GM21423 (cell line): ENCODE measurements at regions not wholly inside any gene's neighbourhood (a gene's known extent, or its start where the extent isn't known, plus 50 kb on each side); places are given as distances from the start of the nearest gene placed in this dataset.

ENCODE experiments used
- ATAC-seq: cut with Tn5 transposase; IDR thresholded peaks from one replicate; pipeline ENCODE4 v1.9.1; 2021; ENCODE audit warnings: mild to moderate bottlenecking, moderate library complexity; ENCODE audit not compliant: unreplicated experiment

DNA sequence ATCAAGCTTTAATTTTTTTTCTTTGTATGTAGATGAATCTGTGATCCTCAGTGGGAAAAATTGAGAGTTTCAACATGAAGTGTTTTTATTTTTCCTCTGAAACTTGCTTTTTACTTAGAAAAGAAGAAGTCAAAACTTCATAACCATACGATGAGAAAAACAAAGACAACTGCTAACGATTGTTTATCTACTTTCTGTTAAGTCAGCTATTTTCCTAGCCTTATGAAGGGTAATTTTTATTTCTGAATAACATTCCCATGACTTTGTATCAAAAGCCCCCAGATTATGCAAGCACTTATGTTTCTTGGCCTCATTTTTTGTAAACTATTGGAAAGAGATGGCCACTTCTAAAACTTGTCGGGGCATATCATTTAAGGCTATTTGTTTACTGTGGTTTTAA is 645.1 kb upstream of the PRKX start:
- no peak for ATAC-seq

DNA sequence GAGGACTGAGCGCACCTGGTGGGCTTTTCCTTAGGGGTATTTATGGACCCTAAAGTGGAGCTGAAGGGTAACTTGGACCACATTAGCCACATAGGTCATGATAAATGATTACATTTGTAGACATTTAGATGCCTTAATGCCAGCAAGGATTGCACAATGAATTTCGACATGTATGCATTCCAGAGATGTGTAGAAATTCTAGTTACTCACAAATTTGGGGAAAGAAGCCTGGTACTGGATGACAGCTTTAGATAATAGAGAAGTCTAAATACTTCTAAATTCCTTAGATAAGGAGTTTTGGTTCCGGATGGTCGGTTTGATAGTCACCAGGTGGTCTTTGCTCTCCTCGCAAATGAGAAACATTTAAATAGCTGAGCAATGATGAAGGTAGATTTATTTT is 609.5 kb upstream of the PRKX start:
- no peak for ATAC-seq

- no peak for ATAC-seq
These were observed 607.0 kb upstream of the PRKX start for GRCh38 chrX:4320436-4320947.

- ATAC-seq = no peak
These were observed 602.4 kb upstream of the PRKX start for GRCh38 chrX:4315891-4316290.

GRCh38 chrX:4314586-4314985 is 601.1 kb upstream of the PRKX start:
- no peak for ATAC-seq

DNA sequence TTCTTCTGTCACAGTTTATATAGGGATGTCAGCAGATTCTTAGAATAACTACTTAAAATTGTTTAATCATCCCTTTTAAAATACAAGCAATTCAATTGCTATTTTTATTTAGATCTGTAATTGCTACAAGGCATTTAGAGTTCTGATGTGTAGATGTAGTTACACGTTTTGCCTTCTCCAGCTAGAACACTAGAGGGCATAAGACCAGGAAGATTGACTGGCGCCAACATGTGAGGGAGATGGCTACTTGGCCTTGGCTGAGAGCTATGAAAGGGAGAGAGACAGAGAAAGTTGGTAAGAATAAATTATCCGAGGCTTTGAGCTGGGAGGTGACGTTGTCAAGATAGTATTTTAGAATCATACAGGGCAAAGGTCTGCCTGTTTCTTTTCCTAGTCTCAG is 563.7 kb upstream of the PRKX start:
- ATAC-seq = no peak

- no peak for ATAC-seq
These were observed 555.2 kb upstream of the PRKX start for GRCh38 chrX:4268676-4269075.

GRCh38 chrX:4265036-4265435 is 551.6 kb upstream of the PRKX start:
- no peak for ATAC-seq

DNA sequence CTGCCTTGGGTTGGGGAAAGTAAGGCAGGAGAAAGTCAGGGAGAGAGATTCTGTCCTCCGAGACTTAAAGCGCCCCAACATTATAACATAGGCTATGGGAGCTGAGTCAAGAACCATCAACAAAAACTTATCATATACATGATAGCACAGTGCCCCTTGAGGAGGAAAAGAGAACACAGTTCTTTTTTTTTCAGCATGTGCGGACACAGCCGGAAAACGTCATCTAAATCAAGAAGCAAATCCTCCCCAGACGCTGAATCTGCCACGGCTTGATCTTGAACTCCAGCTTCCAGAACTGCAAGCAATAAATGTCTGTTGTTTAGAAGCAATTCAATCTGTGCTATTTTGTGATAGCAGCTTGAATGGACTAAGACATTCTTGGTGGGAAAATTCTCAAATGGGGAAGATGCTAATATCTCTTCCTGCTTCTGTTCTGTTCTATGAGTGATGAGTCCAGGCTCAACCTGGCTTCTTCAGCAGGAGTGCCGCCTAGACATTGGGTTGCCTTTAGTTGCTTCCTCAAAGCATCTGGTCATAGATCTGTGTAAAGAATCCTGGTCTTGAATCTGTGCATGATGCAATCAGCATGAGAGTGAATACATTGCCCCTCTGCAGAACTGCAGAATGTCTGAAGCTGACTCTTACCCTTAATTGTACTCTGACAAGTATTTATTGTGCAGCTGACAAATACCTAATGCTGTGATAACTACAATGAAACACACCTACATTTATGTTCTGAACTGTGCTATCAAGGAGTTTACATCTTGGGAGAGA is 549.8 kb upstream of the PRKX start:
- ATAC-seq = no peak

GRCh38 chrX:4253092-4253491 is 539.6 kb upstream of the PRKX start:
- ATAC-seq = no peak

DNA sequence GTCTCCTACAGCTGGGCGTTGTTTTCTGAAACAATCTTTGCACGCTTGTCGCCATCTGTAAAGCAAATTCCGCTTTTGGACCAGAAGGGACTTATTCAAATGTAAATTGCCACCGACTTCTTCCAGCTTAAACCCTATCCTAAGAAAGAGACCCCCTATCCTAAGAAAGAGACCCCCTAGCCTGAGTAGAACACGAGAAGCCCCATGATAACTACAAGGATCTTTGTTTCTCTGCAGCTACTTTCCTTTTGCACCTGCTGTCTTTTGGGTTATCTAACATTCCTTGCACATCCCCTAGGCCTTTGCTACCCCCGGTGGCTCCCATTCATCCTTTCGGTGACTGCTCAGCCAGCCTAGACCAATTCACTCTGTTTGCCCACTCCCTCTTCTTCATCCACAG is 536.0 kb upstream of the PRKX start:
- ATAC-seq = no peak

GRCh38 chrX:4243759-4244158 is 530.3 kb upstream of the PRKX start:
- no peak for ATAC-seq

DNA sequence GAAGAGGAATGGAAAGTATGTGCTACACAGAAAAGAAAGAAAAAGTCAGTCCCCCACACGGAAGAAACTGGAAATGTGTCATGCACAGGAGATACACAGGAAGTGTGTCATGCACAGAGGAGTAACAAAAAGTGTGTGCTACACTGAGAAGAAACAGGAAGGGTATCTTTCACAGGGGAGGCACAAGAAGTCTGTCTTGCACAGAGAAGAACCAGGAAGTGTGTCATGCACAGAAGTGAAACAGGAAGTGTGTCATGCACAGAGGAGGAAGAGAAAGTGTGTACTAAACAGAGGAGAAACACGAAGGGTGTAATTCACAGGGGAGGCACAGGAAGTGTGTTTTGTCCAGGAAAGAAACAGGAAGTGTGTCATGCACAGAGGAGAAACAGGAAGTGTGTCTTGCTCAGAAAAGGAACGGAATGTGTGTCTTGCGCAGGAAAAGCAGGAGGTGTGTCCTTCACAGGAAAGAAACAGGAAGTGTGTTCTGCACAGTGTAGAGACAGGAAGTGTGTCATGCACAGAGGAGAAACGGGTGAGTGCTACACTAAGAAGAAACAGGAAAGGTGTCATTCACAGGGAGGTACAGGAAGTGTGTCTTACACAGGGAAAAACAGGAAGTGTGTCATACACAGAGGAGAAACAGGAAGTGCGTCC is 527.2 kb upstream of the PRKX start:
- ATAC-seq = no peak

- ATAC-seq = no peak
These were observed 526.4 kb upstream of the PRKX start for GRCh38 chrX:4239650-4240540.

- ATAC-seq = no peak
These were observed 525.5 kb upstream of the PRKX start for GRCh38 chrX:4238916-4239315.

DNA sequence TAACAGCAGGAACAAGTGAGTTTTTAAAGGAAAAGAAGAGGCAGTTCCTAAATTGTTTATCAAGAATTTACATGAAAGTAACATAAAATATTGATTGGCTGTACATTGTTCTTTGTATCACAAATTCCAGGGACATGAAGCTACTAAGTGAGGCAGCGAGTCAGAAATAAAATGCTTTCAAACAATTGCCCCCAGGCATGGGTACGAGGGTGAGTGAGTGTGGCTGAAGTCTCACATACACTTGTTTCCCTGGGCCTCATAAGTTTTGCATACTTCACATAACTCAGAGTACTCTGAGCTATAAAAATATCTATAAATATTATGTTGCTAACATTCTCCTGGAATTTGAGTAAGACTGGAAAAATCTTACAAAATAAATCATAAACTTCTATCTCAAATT is 511.6 kb upstream of the PRKX start:
- no peak for ATAC-seq

GRCh38 chrX:4206941-4207340 is 493.5 kb upstream of the PRKX start:
- ATAC-seq = no peak

- ATAC-seq = no peak
These were observed 484.5 kb upstream of the PRKX start for GRCh38 chrX:4197971-4198370.

DNA sequence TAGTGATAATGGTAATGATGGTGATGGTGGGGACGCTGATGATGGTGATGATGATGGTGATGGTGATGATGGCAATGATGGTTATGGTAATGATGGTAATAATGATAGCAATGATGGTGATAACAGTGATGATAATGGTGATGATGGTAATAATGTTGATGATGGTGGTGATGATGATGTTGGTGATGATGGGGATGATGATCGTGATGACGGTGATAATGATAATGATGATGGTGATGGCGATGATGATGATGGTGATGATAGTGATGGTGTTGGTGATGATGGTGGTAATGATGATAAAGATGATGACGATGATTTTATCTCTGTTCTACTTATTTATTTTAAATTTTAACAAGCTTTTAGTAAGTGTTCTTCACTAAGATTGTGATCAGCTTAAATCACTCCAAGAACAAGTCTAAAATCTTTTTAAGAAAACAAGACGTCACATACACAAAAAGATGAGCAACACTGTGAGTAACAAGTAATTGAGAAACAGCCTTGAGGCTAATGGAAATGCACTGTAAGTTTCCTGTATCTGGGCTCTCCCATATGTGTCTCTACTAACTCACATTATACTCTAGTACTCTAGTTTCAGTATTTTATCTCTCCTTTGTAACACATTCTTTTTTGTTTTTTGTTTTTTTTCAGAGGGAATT is 480.2 kb upstream of the PRKX start:
- no peak for ATAC-seq

- ATAC-seq = no peak
These were observed 472.9 kb upstream of the PRKX start for GRCh38 chrX:4186331-4186730.

DNA sequence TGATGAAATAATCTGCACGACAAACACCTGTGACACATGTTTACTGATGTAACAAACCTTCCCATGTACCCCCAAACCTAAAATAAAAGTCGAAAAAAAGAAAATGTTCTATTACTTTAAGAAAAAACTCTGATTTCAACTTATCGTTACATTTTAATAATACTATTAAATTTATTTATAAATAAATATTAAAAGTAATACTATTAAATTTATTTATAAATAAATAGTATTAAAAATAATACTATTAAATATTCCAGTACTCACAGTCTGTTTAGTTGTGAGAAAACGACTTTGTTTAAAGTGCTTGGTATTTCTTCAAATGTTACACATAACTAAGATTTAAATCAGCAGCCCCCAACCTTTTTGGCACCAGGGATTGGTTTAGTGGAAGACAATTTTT is 471.6 kb upstream of the PRKX start:
- no peak for ATAC-seq
